Neural cell (in vitro differentiated cells): ENCODE measurements at regions not wholly inside any gene's neighbourhood (a gene's known extent, or its start where the extent isn't known, plus 50 kb on each side); places are given as distances from the start of the nearest gene placed in this dataset.

Source experiments
- H2AFZ ChIP-seq: fragments of 200-600, 300-800 bp; sonication (generic), shearing (Covaris generic); 2 replicates; pipeline ENCODE4 v1.6.0; 2014; ENCODE audit warnings: low read depth, mild to moderate bottlenecking, antibody characterized with exemption, low read length, moderate library complexity
- H3F3A ChIP-seq: fragments of 200-600 bp; shearing (Covaris generic); 2 replicates; pipeline ENCODE4 v1.6.1; 2016; ENCODE audit warnings: mild to moderate bottlenecking, moderate library complexity, mixed read lengths, antibody characterized with exemption, low read length; ENCODE audit not compliant: insufficient read depth, poor library complexity, severe bottlenecking
- H3K27ac ChIP-seq: fragments of 200-600, 300-800 bp; sonication (generic), shearing (Covaris generic); 2 replicates; pipeline ENCODE4 v1.5.1; 2014; ENCODE audit warnings: mild to moderate bottlenecking, low read length, moderate library complexity
- H3K27me3 ChIP-seq: fragments of 300-800, 200-600 bp; sonication (generic), shearing (Covaris generic); 2 replicates; pipeline ENCODE4 v1.6.0; 2014; ENCODE audit warnings: mild to moderate bottlenecking, low read depth, low read length, moderate library complexity; ENCODE audit not compliant: insufficient read depth
- H3K36me3 ChIP-seq: fragments of 300-800, 200-600 bp; sonication (generic), shearing (Covaris generic); 2 replicates; pipeline ENCODE4 v1.5.1; 2014; ENCODE audit warnings: mild to moderate bottlenecking, antibody characterized with exemption, low read length, moderate library complexity; ENCODE audit not compliant: insufficient read depth
- H3K4me2 ChIP-seq: fragments of 300-800, 200-600 bp; sonication (generic), shearing (Covaris generic); 2 replicates; pipeline ENCODE4 v1.6.0; 2014; ENCODE audit warnings: mild to moderate bottlenecking, low read length
- H3K4me3 ChIP-seq: fragments of 300-800, 200-600 bp; sonication (generic), shearing (Covaris generic); 2 replicates; pipeline ENCODE4 v1.5.1; 2014; ENCODE audit warnings: mild to moderate bottlenecking, low read length, moderate library complexity
- H3K79me2 ChIP-seq: fragments of 200-600 bp; shearing (Covaris generic); replicated peaks from 2 replicates; pipeline ENCODE4 v1.6.0; 2014; ENCODE audit warnings: mild to moderate bottlenecking, low read length, moderate library complexity; ENCODE audit not compliant: insufficient read depth
- H3K9ac ChIP-seq: fragments of 300-800, 200-600 bp; sonication (generic), shearing (Covaris generic); 2 replicates; pipeline ENCODE4 v1.6.1; 2016; ENCODE audit warnings: mild to moderate bottlenecking, low read length, mixed read lengths
- H3K9me2 ChIP-seq: fragments of 200-600 bp; shearing (Covaris generic); 2 replicates; pipeline ENCODE4 v1.6.1; 2016; ENCODE audit warnings: mild to moderate bottlenecking, low read length, mixed read lengths; ENCODE audit not compliant: insufficient read depth
- H3K9me3 ChIP-seq: fragments of 200-600, 300-800 bp; sonication (generic), shearing (Covaris generic); 2 replicates; pipeline ENCODE4 v1.6.1; 2016; ENCODE audit warnings: mild to moderate bottlenecking, mixed run types, low read length, moderate library complexity, mixed read lengths
- H4K20me1 ChIP-seq: fragments of 200-600 bp; shearing (Covaris generic); 2 replicates; pipeline ENCODE4 v1.6.1; 2016; ENCODE audit warnings: mild to moderate bottlenecking, mixed run types; ENCODE audit not compliant: insufficient read depth
- EP300 ChIP-seq: fragments of 450-650 bp; conservative IDR thresholded peaks from 2 replicates; pipeline ENCODE4 v1.6.1; 2014; ENCODE audit warnings: antibody characterized with exemption, mild to moderate bottlenecking, moderate library complexity; ENCODE audit not compliant: poor library complexity, severe bottlenecking
- EZH2 ChIP-seq: fragments of 200-600, 300-800 bp; shearing (Covaris generic), sonication (generic); IDR thresholded peaks from 2 replicates; pipeline ENCODE4 v1.6.1; 2014; ENCODE audit warnings: antibody characterized with exemption, low read length, borderline replicate concordance, mild to moderate bottlenecking; ENCODE audit not compliant: insufficient read depth, poor library complexity, severe bottlenecking
- MXI1 ChIP-seq: fragments of 450-650 bp; conservative IDR thresholded peaks from 2 replicates; pipeline ENCODE4 v1.6.1; 2014; ENCODE audit warnings: antibody characterized with exemption, mild to moderate bottlenecking; ENCODE audit not compliant: poor library complexity, severe bottlenecking
- POLR2AphosphoS5 ChIP-seq: IDR thresholded peaks from 2 replicates; pipeline ENCODE4 v1.6.1; 2012
- RAD21 ChIP-seq: fragments of 450-650 bp; conservative IDR thresholded peaks from 2 replicates; pipeline ENCODE4 v1.6.1; 2014; ENCODE audit warnings: antibody characterized with exemption, mild to moderate bottlenecking, moderate library complexity
- SMC3 ChIP-seq: fragments of 450-650 bp; conservative IDR thresholded peaks from 2 replicates; pipeline ENCODE4 v1.6.1; 2014; ENCODE audit warnings: antibody characterized with exemption, mild to moderate bottlenecking, moderate library complexity; ENCODE audit not compliant: poor library complexity
- TAF1 ChIP-seq: IDR thresholded peaks from 2 replicates; pipeline ENCODE4 v1.6.1; 2012; ENCODE audit warnings: low read depth
- TF ChIP-seq, protein P1 (sequence below): fragments of 450-650 bp; IDR thresholded peaks from 2 replicates; pipeline ENCODE4 v1.5.1; 2014; ENCODE audit warnings: antibody characterized with exemption, mild to moderate bottlenecking, moderate library complexity; ENCODE audit not compliant: poor library complexity, severe bottlenecking
- TF ChIP-seq, protein P2 (sequence below): IDR thresholded peaks from 2 replicates; pipeline ENCODE4 v1.6.1; 2012; ENCODE audit warnings: borderline replicate concordance

DNA sequence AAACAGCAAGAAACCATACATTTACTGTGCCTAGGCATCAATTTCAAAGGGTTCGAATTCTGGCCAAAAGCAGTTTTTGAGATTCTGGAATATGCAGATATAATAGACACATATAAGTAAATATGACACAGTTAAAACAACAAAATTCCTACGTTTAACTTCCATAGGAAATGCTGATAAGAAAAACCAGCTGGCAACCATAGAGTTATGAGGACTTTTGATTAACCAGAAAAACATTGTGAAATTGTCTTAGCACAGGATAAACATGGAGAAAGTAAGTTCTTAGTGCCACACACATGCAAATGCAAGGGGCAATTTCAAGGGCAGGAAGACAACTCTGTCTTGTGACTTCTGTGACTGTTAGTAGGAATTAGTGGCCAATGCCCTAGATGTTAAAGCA is 702.1 kb downstream of the TNS3 start (continued):
- TF ChIP-seq SMC3: no peak
- TF ChIP-seq MXI1: no peak
- TF ChIP-seq EZH2: no peak

DNA sequence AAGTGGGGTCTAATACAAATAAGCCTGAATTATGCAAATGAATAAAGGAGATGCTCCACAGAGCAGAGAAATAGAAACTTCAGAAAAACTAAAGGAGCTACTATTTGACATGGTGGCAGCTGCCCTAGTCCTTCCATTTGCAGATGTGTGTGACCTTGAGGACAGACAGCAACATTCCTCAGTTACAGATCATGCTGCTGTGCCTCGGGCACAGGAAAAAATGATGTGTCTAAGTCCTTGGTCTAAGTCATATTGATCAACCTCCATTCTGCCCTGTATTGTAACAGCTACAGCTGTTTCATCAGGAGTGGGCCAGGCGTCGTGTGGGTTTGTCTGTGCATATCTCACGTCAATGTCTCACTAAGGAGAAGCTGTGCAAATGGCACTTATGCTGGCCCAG is 710.4 kb downstream of the TNS3 start:
- Histone ChIP-seq H3K4me3 (no peak overlapping the region), H3F3A (no peaks in the 10 kb centered on the region), H3K9ac (no peak overlapping the region), H3K9me2 (no peaks in the 10 kb centered on the region), H3K27me3 (no peaks in the 10 kb centered on the region), H3K79me2 (no peaks in the 10 kb centered on the region), H3K9me3 (no peaks in the 10 kb centered on the region), H2AFZ (no peak overlapping the region), H3K4me2 (no peak overlapping the region), H3K27ac (no peak overlapping the region), H4K20me1 (no peaks in the 10 kb centered on the region), H3K36me3 (no peaks in the 10 kb centered on the region)
- TF ChIP-seq EP300 (no peak), TAF1 (no peak), RAD21 (no peak)
- TF ChIP-seq, protein P1, sequence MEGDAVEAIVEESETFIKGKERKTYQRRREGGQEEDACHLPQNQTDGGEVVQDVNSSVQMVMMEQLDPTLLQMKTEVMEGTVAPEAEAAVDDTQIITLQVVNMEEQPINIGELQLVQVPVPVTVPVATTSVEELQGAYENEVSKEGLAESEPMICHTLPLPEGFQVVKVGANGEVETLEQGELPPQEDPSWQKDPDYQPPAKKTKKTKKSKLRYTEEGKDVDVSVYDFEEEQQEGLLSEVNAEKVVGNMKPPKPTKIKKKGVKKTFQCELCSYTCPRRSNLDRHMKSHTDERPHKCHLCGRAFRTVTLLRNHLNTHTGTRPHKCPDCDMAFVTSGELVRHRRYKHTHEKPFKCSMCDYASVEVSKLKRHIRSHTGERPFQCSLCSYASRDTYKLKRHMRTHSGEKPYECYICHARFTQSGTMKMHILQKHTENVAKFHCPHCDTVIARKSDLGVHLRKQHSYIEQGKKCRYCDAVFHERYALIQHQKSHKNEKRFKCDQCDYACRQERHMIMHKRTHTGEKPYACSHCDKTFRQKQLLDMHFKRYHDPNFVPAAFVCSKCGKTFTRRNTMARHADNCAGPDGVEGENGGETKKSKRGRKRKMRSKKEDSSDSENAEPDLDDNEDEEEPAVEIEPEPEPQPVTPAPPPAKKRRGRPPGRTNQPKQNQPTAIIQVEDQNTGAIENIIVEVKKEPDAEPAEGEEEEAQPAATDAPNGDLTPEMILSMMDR: no peak
- TF ChIP-seq, protein P2, sequence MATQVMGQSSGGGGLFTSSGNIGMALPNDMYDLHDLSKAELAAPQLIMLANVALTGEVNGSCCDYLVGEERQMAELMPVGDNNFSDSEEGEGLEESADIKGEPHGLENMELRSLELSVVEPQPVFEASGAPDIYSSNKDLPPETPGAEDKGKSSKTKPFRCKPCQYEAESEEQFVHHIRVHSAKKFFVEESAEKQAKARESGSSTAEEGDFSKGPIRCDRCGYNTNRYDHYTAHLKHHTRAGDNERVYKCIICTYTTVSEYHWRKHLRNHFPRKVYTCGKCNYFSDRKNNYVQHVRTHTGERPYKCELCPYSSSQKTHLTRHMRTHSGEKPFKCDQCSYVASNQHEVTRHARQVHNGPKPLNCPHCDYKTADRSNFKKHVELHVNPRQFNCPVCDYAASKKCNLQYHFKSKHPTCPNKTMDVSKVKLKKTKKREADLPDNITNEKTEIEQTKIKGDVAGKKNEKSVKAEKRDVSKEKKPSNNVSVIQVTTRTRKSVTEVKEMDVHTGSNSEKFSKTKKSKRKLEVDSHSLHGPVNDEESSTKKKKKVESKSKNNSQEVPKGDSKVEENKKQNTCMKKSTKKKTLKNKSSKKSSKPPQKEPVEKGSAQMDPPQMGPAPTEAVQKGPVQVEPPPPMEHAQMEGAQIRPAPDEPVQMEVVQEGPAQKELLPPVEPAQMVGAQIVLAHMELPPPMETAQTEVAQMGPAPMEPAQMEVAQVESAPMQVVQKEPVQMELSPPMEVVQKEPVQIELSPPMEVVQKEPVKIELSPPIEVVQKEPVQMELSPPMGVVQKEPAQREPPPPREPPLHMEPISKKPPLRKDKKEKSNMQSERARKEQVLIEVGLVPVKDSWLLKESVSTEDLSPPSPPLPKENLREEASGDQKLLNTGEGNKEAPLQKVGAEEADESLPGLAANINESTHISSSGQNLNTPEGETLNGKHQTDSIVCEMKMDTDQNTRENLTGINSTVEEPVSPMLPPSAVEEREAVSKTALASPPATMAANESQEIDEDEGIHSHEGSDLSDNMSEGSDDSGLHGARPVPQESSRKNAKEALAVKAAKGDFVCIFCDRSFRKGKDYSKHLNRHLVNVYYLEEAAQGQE: no peak

DNA sequence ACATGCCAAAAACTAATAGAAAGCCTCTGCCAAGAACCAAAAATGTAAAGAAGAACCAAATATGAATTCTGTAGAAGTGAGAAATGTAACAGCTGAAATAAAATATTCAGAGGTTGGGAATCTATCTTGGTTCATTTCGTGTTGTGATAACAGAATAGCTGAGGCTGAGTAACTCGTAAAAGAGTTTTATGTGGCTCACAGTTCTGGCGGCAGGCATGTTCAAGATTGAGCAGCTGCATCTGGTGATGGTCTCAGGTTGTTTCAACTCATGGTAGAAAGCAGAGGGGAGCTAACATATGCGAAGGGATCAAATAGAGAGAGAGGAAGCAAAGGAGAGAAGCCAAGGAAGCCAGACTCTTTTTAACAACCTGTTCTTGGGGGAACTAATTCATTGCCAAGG is 717.2 kb downstream of the TNS3 start:
- TF ChIP-seq EP300 (no peak), TAF1 (no peak), MXI1 (no peak), SMC3 (no peak), RAD21 (no peak), POLR2AphosphoS5 (no peak), EZH2 (no peak)
- TF ChIP-seq, protein P1: no peak
- TF ChIP-seq, protein P2: no peak
- no peaks in the 10 kb centered on the region for H3K27me3 ChIP-seq
- no peak overlapping the region for H3K27ac ChIP-seq
- no peak overlapping the region for H3K9ac ChIP-seq
- no peaks in the 10 kb centered on the region for H3K9me2 ChIP-seq
- H4K20me1 ChIP-seq: no peaks in the 10 kb centered on the region
- no peak overlapping the region for H2AFZ ChIP-seq
- no peak overlapping the region for H3K4me3 ChIP-seq
- no peaks in the 10 kb centered on the region for H3K9me3 ChIP-seq
- H3K4me2 ChIP-seq: no peak overlapping the region
- no peaks in the 10 kb centered on the region for H3K36me3 ChIP-seq
- H3F3A ChIP-seq: no peaks in the 10 kb centered on the region
- H3K79me2 ChIP-seq: no peaks in the 10 kb centered on the region
